GM23248 (cell line): ENCODE measurements at regions not wholly inside any gene's neighbourhood (a gene's known extent, or its start where the extent isn't known, plus 50 kb on each side); places are given as distances from the start of the nearest gene placed in this dataset.

Experiments
- EZH2 ChIP-seq: fragments of 200-600 bp; sonication (generic); IDR thresholded peaks from 2 replicates; pipeline ENCODE4 v1.6.1; 2018; ENCODE audit warnings: antibody characterized with exemption, mild to moderate bottlenecking; ENCODE audit not compliant: insufficient read depth, poor library complexity, severe bottlenecking
- EZH2phosphoT487 ChIP-seq: fragments of 200-600 bp; sonication (generic); IDR thresholded peaks from 2 replicates; pipeline ENCODE4 v1.6.1; 2018; ENCODE audit warnings: antibody characterized with exemption, moderate library complexity, mild to moderate bottlenecking, low read depth; ENCODE audit not compliant: insufficient read depth

- TF ChIP-seq EZH2, result no peak
- TF ChIP-seq EZH2phosphoT487, result no peak
Measured at GRCh38 chr4:124913237-124913636, 200.7 kb upstream of the ANKRD50 start.
